ENCODE measurements at regions not wholly inside any gene's neighbourhood (a gene's known extent, or its start where the extent isn't known, plus 50 kb on each side); places are given as distances from the start of the nearest gene placed in this dataset.

- no peak for TF ChIP-seq REST (IDR thresholded peaks at IDR 0.05; ENCODE audit: borderline replicate concordance)
- TF ChIP-seq SMC3 (conservative IDR thresholded peaks at IDR 0.05; ENCODE audit: poor library complexity): no peak
- TF ChIP-seq RAD21 (conservative IDR thresholded peaks at IDR 0.05): no peak
These were observed 473.8 kb upstream of the HSF2 start (continued) for GRCh38 chr6:121925534-121926255.

- H3K36me3 ChIP-seq (ENCODE audit: insufficient read depth, low read length): no peaks in the 10 kb centered on the region
- no peak overlapping the region for H3K4me3 ChIP-seq (ENCODE audit: low read length)
- H3K79me2 ChIP-seq (replicated peaks; ENCODE audit: insufficient read depth, low read length): no peaks in the 10 kb centered on the region
- no peaks in the 10 kb centered on the region for H3K9me3 ChIP-seq (ENCODE audit: low read length)
- no peaks in the 10 kb centered on the region for H3K9me2 ChIP-seq (ENCODE audit: insufficient read depth, low read length)
- TF ChIP-seq SMC3 (conservative IDR thresholded peaks at IDR 0.05; ENCODE audit: poor library complexity) (no peak), CTCF (IDR thresholded peaks at IDR 0.05; ENCODE audit: poor library complexity, severe bottlenecking) (no peak), POLR2AphosphoS5 (IDR thresholded peaks at IDR 0.05) (no peak), RAD21 (conservative IDR thresholded peaks at IDR 0.05) (no peak), EZH2 (IDR thresholded peaks at IDR 0.05; ENCODE audit: borderline replicate concordance, insufficient read depth, low read length, poor library complexity, severe bottlenecking) (no peak), EP300 (conservative IDR thresholded peaks at IDR 0.05; ENCODE audit: poor library complexity, severe bottlenecking) (no peak)
- H3F3A ChIP-seq (ENCODE audit: insufficient read depth, low read length, poor library complexity, severe bottlenecking): no peaks in the 10 kb centered on the region
- no peak overlapping the region for H3K27ac ChIP-seq (ENCODE audit: low read length)
- H3K27me3 ChIP-seq (ENCODE audit: insufficient read depth, low read depth, low read length): no peaks in the 10 kb centered on the region
- no peak overlapping the region for H2AFZ ChIP-seq (ENCODE audit: low read depth, low read length)
- no peak overlapping the region for H3K4me2 ChIP-seq (ENCODE audit: low read length)
- H3K9ac ChIP-seq (ENCODE audit: low read length): no peak overlapping the region
- no peaks in the 10 kb centered on the region for H4K20me1 ChIP-seq (ENCODE audit: insufficient read depth)
These were observed 470.2 kb upstream of the HSF2 start for GRCh38 chr6:121929301-121929700.

- H3K9me3 ChIP-seq (ENCODE audit: low read length): no peaks in the 10 kb centered on the region
- no peaks in the 10 kb centered on the region for H3K9me2 ChIP-seq (ENCODE audit: insufficient read depth, low read length)
- H3K79me2 ChIP-seq (replicated peaks; ENCODE audit: insufficient read depth, low read length): no peaks in the 10 kb centered on the region
- TF ChIP-seq RAD21 (conservative IDR thresholded peaks at IDR 0.05): no peak
- TF ChIP-seq EZH2 (IDR thresholded peaks at IDR 0.05; ENCODE audit: borderline replicate concordance, insufficient read depth, low read length, poor library complexity, severe bottlenecking): no peak
- TF ChIP-seq MXI1 (conservative IDR thresholded peaks at IDR 0.05; ENCODE audit: poor library complexity, severe bottlenecking): no peak
- TF ChIP-seq SMC3 (conservative IDR thresholded peaks at IDR 0.05; ENCODE audit: poor library complexity): no peak
- TF ChIP-seq POLR2AphosphoS5 (IDR thresholded peaks at IDR 0.05): no peak
- TF ChIP-seq REST (IDR thresholded peaks at IDR 0.05; ENCODE audit: borderline replicate concordance): no peak
- no peak for TF ChIP-seq CTCF (IDR thresholded peaks at IDR 0.05; ENCODE audit: poor library complexity, severe bottlenecking)
- no peak for TF ChIP-seq TAF1 (IDR thresholded peaks at IDR 0.05; ENCODE audit: low read depth)
- no peak for TF ChIP-seq EP300 (conservative IDR thresholded peaks at IDR 0.05; ENCODE audit: poor library complexity, severe bottlenecking)
- no peak overlapping the region for H3K9ac ChIP-seq (ENCODE audit: low read length)
- H3K27ac ChIP-seq (ENCODE audit: low read length): no peak overlapping the region
- H3K4me3 ChIP-seq (ENCODE audit: low read length): no peak overlapping the region
- H3K4me2 ChIP-seq (ENCODE audit: low read length): no peak overlapping the region
- H3K27me3 ChIP-seq (ENCODE audit: insufficient read depth, low read depth, low read length): no peaks in the 10 kb centered on the region
- no peaks in the 10 kb centered on the region for H3F3A ChIP-seq (ENCODE audit: insufficient read depth, low read length, poor library complexity, severe bottlenecking)
- H4K20me1 ChIP-seq (ENCODE audit: insufficient read depth): no peaks in the 10 kb centered on the region
- H3K36me3 ChIP-seq (ENCODE audit: insufficient read depth, low read length): no peaks in the 10 kb centered on the region
- H2AFZ ChIP-seq (ENCODE audit: low read depth, low read length): no peak overlapping the region
These were observed 467.1 kb upstream of the HSF2 start for GRCh38 chr6:121932076-121932991.
